Keratinocyte (primary cell): ENCODE measurements at regions not wholly inside any gene's neighbourhood (a gene's known extent, or its start where the extent isn't known, plus 50 kb on each side); places are given as distances from the start of the nearest gene placed in this dataset.

Experiments used
- DNase-seq: peaks from one replicate; pipeline ENCODE4 v3.0.0-alpha.2; 2011; ENCODE audit warnings: low read depth, missing footprints, low spot score
- FAIRE-seq: peaks from 2 replicates; lab custom pipeline; 2011; peaks lifted over from hg19 to GRCh38; lab: Jason Lieb, UNC
- H2AFZ ChIP-seq: 2 replicates; pipeline ENCODE4 v1.6.0; 2012; ENCODE audit warnings: low read length, control low read depth, inconsistent platforms; ENCODE audit not compliant: control insufficient read depth
- H3K27ac ChIP-seq: 2 replicates; pipeline ENCODE4 v1.5.1; 2011; ENCODE audit warnings: low read length; ENCODE audit not compliant: control insufficient read depth, insufficient read depth
- H3K27me3 ChIP-seq: 3 replicates; pipeline ENCODE4 v1.6.0; 2011; ENCODE audit warnings: low read length; ENCODE audit not compliant: control insufficient read depth, insufficient read depth; ENCODE audit errors: extremely low read depth
- H3K36me3 ChIP-seq, 2 experiments: 2 replicates in 1 of 2; 3 replicates in 1 of 2; pipeline ENCODE4 v1.5.1; 2011; ENCODE audit warnings: low read length in 2 of 2, mild to moderate bottlenecking in 1 of 2; ENCODE audit not compliant: control insufficient read depth in 2 of 2, insufficient read depth in 2 of 2; ENCODE audit errors: extremely low read depth in 1 of 2
- H3K4me1 ChIP-seq: 3 replicates; pipeline ENCODE4 v1.5.1; 2011; ENCODE audit warnings: low read length; ENCODE audit not compliant: control insufficient read depth, insufficient read depth; ENCODE audit errors: extremely low read depth
- H3K4me2 ChIP-seq: 3 replicates; pipeline ENCODE4 v1.6.0; 2011; ENCODE audit warnings: low read depth, low read length; ENCODE audit not compliant: control insufficient read depth, insufficient read depth; ENCODE audit errors: extremely low read depth
- H3K4me3 ChIP-seq, 3 experiments: fragments of 200-600 bp in 1 of 3; sonication (generic) in 1 of 3; 2 replicates in 2 of 3; 3 replicates in 1 of 3; pipeline ENCODE4 v1.5.1; 2011 to 2016; ENCODE audit warnings: low read length in 3 of 3, mild to moderate bottlenecking in 3 of 3, control low read depth in 2 of 3, inconsistent platforms in 1 of 3, low read depth in 1 of 3, mixed read lengths in 1 of 3, mixed run types in 1 of 3, moderate library complexity in 1 of 3; ENCODE audit not compliant: control insufficient read depth in 2 of 3, insufficient read depth in 2 of 3; ENCODE audit errors: extremely low read depth in 1 of 3
- H3K79me2 ChIP-seq: 2 replicates; pipeline ENCODE4 v1.6.0; 2012; ENCODE audit warnings: low read length; ENCODE audit not compliant: control insufficient read depth, insufficient read depth
- H3K9ac ChIP-seq: 3 replicates; pipeline ENCODE4 v1.6.0; 2011; ENCODE audit warnings: low read length; ENCODE audit not compliant: control insufficient read depth, insufficient read depth; ENCODE audit errors: extremely low read depth
- H3K9me1 ChIP-seq: 3 replicates; pipeline ENCODE4 v1.6.0; 2011; ENCODE audit warnings: low read length; ENCODE audit not compliant: control insufficient read depth, insufficient read depth; ENCODE audit errors: extremely low read depth
- H3K9me3 ChIP-seq: 2 replicates; pipeline ENCODE4 v1.5.1; 2012; ENCODE audit warnings: low read depth, low read length; ENCODE audit not compliant: control insufficient read depth
- H4K20me1 ChIP-seq: 3 replicates; pipeline ENCODE4 v1.6.0; 2011; ENCODE audit warnings: low read length; ENCODE audit not compliant: control insufficient read depth, insufficient read depth; ENCODE audit errors: extremely low read depth
- EZH2 ChIP-seq: IDR thresholded peaks from one replicate; pipeline ENCODE4 v1.6.1; 2012; ENCODE audit warnings: inconsistent platforms, mild to moderate bottlenecking, low read length, moderate library complexity
- dilution Hi-C: fragments of 300-500 bp; cut with MboI; formaldehyde crosslinking; loops from one replicate; pipeline ENCODE4 v1.7.0; 2020; ENCODE audit warnings: low sequenced_read_pairs; ENCODE audit not compliant: extremely low pct_ligation_motif_present
- TF ChIP-seq, protein P1 (sequence below), 3 experiments: IDR thresholded peaks in 1 of 3; conservative IDR thresholded peaks in 1 of 3; optimal IDR thresholded peaks in 1 of 3; 2 replicates in 2 of 3; 3 replicates in 1 of 3; pipeline versions ENCODE3 to v1.5.1; 2011; ENCODE audit warnings: low read length in 3 of 3, mild to moderate bottlenecking in 3 of 3, moderate library complexity in 2 of 3, control low read depth in 1 of 3, inconsistent platforms in 1 of 3; ENCODE audit not compliant: insufficient read depth in 2 of 3; ENCODE audit errors: extremely low read depth in 1 of 3

DNA sequence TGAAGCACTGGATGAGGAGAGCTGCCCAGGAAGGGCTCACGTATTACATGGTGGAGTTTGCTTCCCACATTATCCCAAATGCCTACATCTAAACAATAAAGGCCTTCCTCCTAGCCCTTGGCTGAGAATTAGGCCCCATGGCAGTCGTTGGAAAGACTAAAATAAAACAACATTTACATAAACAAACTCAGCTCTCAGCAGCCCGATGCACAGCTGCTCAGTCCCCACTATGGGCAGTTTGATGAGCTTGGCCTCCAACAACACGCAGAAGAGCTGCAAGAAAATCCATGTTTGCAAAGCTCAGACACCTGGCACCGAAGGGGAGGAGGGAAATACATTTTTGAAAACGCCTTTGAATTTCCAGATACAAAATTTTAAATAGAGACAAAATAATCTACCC lies 352.4 kb downstream of the EIPR1 start:
- H3K36me3 ChIP-seq: no peaks in the 10 kb centered on the region
- no peaks in the 10 kb centered on the region for H3K4me1 ChIP-seq
- no peaks in the 10 kb centered on the region for H3K79me2 ChIP-seq
- dilution Hi-C loops: no loop called here
- no peak overlapping the region for H3K27ac ChIP-seq
- no peak overlapping the region for H3K4me2 ChIP-seq
- TF ChIP-seq, protein P1, sequence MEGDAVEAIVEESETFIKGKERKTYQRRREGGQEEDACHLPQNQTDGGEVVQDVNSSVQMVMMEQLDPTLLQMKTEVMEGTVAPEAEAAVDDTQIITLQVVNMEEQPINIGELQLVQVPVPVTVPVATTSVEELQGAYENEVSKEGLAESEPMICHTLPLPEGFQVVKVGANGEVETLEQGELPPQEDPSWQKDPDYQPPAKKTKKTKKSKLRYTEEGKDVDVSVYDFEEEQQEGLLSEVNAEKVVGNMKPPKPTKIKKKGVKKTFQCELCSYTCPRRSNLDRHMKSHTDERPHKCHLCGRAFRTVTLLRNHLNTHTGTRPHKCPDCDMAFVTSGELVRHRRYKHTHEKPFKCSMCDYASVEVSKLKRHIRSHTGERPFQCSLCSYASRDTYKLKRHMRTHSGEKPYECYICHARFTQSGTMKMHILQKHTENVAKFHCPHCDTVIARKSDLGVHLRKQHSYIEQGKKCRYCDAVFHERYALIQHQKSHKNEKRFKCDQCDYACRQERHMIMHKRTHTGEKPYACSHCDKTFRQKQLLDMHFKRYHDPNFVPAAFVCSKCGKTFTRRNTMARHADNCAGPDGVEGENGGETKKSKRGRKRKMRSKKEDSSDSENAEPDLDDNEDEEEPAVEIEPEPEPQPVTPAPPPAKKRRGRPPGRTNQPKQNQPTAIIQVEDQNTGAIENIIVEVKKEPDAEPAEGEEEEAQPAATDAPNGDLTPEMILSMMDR (optimal IDR thresholded peaks at IDR 0.05 in 1 of 3, IDR thresholded peaks at IDR 0.05 in 1 of 3, conservative IDR thresholded peaks at IDR 0.05 in 1 of 3; ENCODE audit: extremely low read depth in 1 of 3, insufficient read depth in 2 of 3, low read length in 3 of 3): no peak
- TF ChIP-seq EZH2: no peak
- H3K4me3 ChIP-seq: no peak overlapping the region
- H3K9me1 ChIP-seq: no peaks in the 10 kb centered on the region
- H3K9me3 ChIP-seq: no peaks in the 10 kb centered on the region
- no peak overlapping the region for H2AFZ ChIP-seq
- no peaks in the 10 kb centered on the region for H4K20me1 ChIP-seq
- no peaks in the 10 kb centered on the region for H3K27me3 ChIP-seq
- FAIRE-seq: no peak
- no peak for DNase-seq
- H3K9ac ChIP-seq: no peak overlapping the region

- dilution Hi-C loops: no loop called here
- no peak for FAIRE-seq
Measured at GRCh38 chr2:3024401-3024935, 353.1 kb downstream of the EIPR1 start.

More at GRCh38 chr2:3024401-3024935, 353.1 kb downstream of the EIPR1 start:
- no peak for DNase-seq
- no peaks in the 10 kb centered on the region for H4K20me1 ChIP-seq
- no peaks in the 10 kb centered on the region for H3K27me3 ChIP-seq
- H3K4me2 ChIP-seq: no peak overlapping the region
- H3K27ac ChIP-seq: no peak overlapping the region
- H3K4me1 ChIP-seq: no peaks in the 10 kb centered on the region
- no peak overlapping the region for H3K4me3 ChIP-seq
- H3K9me3 ChIP-seq: no peaks in the 10 kb centered on the region
- H3K36me3 ChIP-seq: no peaks in the 10 kb centered on the region
- H3K9me1 ChIP-seq: no peaks in the 10 kb centered on the region
- H3K79me2 ChIP-seq: no peaks in the 10 kb centered on the region
- no peak overlapping the region for H3K9ac ChIP-seq
- H2AFZ ChIP-seq: no peak overlapping the region
- TF ChIP-seq EZH2: no peak
- TF ChIP-seq, protein P1 (optimal IDR thresholded peaks at IDR 0.05 in 1 of 3, IDR thresholded peaks at IDR 0.05 in 1 of 3, conservative IDR thresholded peaks at IDR 0.05 in 1 of 3; ENCODE audit: extremely low read depth in 1 of 3, insufficient read depth in 2 of 3, low read length in 3 of 3): no peak
